ENCODE measurements at regions not wholly inside any gene's neighbourhood (a gene's known extent, or its start where the extent isn't known, plus 50 kb on each side); places are given as distances from the start of the nearest gene placed in this dataset.

DNA sequence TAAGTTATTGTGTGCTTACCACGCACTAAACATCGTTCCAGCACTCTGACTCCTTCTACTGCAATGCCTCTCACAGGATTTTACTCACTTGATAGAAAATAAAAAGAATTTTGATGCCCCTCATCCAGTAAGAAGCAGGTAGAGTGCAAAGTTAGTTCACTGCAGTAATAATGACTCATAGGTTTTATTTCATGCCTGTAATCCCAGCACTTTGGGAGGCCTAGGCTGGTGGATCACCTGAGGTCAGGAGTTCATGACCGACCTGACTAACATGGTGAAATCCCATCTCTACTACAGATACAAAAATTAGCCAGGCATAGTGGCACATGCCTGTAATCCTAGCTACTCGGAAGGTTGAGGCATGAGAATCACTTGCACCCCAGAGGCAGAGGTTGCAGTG is 190.6 kb downstream of the RAD51AP2 start:
- Histone ChIP-seq H3K9me3 (ENCODE audit: control insufficient read depth, low read depth, low read length) (no peaks in the 10 kb centered on the region), H3K27me3 (ENCODE audit: control insufficient read depth, insufficient read depth, low read length) (no peaks in the 10 kb centered on the region), H3K27ac (ENCODE audit: low read length) (no peak overlapping the region), H3K4me1 (ENCODE audit: control insufficient read depth, insufficient read depth, low read length) (no peaks in the 10 kb centered on the region), H3K36me3 (ENCODE audit: control insufficient read depth, insufficient read depth, low read length) (no peaks in the 10 kb centered on the region), H3K4me3 (ENCODE audit: low read length) (no peak overlapping the region)
- DNase-seq, result no peak
- 70% methylated on average over 2 of the region's 4 CpGs for WGBS (ENCODE audit: insufficient coverage, low lambda C conversion rate)

DNA sequence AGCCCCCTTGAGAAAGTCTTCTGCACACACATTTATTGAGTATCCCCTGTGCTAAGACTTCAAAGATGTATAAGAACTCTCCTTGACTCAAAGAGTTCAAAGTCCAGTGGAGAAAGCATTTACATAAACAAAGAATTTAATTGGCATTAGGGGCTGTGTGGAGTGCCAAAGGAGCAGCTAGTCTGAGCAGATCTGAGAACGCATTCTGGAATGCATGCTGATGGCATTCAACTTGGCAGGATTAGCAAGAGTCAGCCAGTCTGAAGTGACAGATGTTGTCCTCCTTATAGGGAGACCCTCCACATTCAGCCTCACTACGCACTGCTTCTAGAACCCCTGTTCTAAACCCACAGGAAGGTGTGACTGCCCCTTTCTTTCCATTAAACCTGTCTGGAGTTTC is 191.5 kb downstream of the RAD51AP2 start:
- Histone ChIP-seq H3K4me1 (ENCODE audit: control insufficient read depth, insufficient read depth, low read length) (no peaks in the 10 kb centered on the region), H3K4me3 (ENCODE audit: low read length) (no peak overlapping the region), H3K27me3 (ENCODE audit: control insufficient read depth, insufficient read depth, low read length) (no peaks in the 10 kb centered on the region), H3K27ac (ENCODE audit: low read length) (no peak overlapping the region), H3K9me3 (ENCODE audit: control insufficient read depth, low read depth, low read length) (no peaks in the 10 kb centered on the region), H3K36me3 (ENCODE audit: control insufficient read depth, insufficient read depth, low read length) (no peaks in the 10 kb centered on the region)
- WGBS (ENCODE audit: insufficient coverage, low lambda C conversion rate), result no CpG with 5 or more reads among the region's 2 CpGs
- DNase-seq, result no peak

- no peaks in the 10 kb centered on the region for H3K27me3 ChIP-seq (ENCODE audit: control insufficient read depth, insufficient read depth, low read length)
- H3K27ac ChIP-seq (ENCODE audit: low read length), result no peak overlapping the region
- no peak overlapping the region for H3K4me3 ChIP-seq (ENCODE audit: low read length)
- no peaks in the 10 kb centered on the region for H3K4me1 ChIP-seq (ENCODE audit: control insufficient read depth, insufficient read depth, low read length)
- no peaks in the 10 kb centered on the region for H3K36me3 ChIP-seq (ENCODE audit: control insufficient read depth, insufficient read depth, low read length)
- no peaks in the 10 kb centered on the region for H3K9me3 ChIP-seq (ENCODE audit: control insufficient read depth, low read depth, low read length)
- no peak for DNase-seq
- WGBS (ENCODE audit: insufficient coverage, low lambda C conversion rate), result no CpG with 5 or more reads among the region's 5 CpGs
These were observed 194.5 kb downstream of the RAD51AP2 start for GRCh38 chr2:17323697-17324096.

- no peaks in the 10 kb centered on the region for H3K9me3 ChIP-seq (ENCODE audit: control insufficient read depth, low read depth, low read length)
- no peaks in the 10 kb centered on the region for H3K27me3 ChIP-seq (ENCODE audit: control insufficient read depth, insufficient read depth, low read length)
- no peak overlapping the region for H3K27ac ChIP-seq (ENCODE audit: low read length)
- no peak for DNase-seq
- no CpG with 5 or more reads among the region's 2 CpGs for WGBS (ENCODE audit: insufficient coverage, low lambda C conversion rate)
- no peaks in the 10 kb centered on the region for H3K4me1 ChIP-seq (ENCODE audit: control insufficient read depth, insufficient read depth, low read length)
- H3K4me3 ChIP-seq (ENCODE audit: low read length), result no peak overlapping the region
- H3K36me3 ChIP-seq (ENCODE audit: control insufficient read depth, insufficient read depth, low read length), result no peaks in the 10 kb centered on the region
These were observed 195.8 kb downstream of the RAD51AP2 start for GRCh38 chr2:17322461-17322860.

DNA sequence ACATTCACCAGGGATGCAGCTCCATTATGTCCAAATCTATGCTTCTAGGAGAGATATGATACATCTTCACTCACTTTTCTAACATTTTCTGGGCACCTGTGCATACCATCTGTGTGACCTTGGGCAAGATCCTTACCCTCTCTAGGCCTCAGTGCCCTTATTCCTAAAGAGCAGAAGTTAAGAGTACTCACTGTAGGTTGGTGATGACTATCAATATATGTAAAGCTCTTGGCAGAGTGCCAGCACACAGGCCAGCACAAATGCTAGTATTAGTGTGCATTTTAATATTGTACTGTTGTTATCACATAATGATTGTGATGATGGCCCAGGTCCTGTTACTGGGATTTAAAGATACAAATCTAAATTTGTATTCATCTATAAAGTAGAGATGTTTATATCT is 199.2 kb downstream of the RAD51AP2 start:
- Histone ChIP-seq H3K27ac (ENCODE audit: low read length) (no peak overlapping the region), H3K9me3 (ENCODE audit: control insufficient read depth, low read depth, low read length) (no peaks in the 10 kb centered on the region), H3K4me3 (ENCODE audit: low read length) (no peak overlapping the region), H3K27me3 (ENCODE audit: control insufficient read depth, insufficient read depth, low read length) (no peaks in the 10 kb centered on the region), H3K36me3 (ENCODE audit: control insufficient read depth, insufficient read depth, low read length) (no peaks in the 10 kb centered on the region), H3K4me1 (ENCODE audit: control insufficient read depth, insufficient read depth, low read length) (no peaks in the 10 kb centered on the region)
- no peak for DNase-seq

- no peak for DNase-seq
- H3K27ac ChIP-seq (ENCODE audit: low read length), result no peak overlapping the region
- H3K4me3 ChIP-seq (ENCODE audit: low read length), result no peak overlapping the region
- no CpG with 5 or more reads among the region's 2 CpGs for WGBS (ENCODE audit: insufficient coverage, low lambda C conversion rate)
- H3K27me3 ChIP-seq (ENCODE audit: control insufficient read depth, insufficient read depth, low read length), result no peaks in the 10 kb centered on the region
- no peaks in the 10 kb centered on the region for H3K4me1 ChIP-seq (ENCODE audit: control insufficient read depth, insufficient read depth, low read length)
- no peaks in the 10 kb centered on the region for H3K9me3 ChIP-seq (ENCODE audit: control insufficient read depth, low read depth, low read length)
- H3K36me3 ChIP-seq (ENCODE audit: control insufficient read depth, insufficient read depth, low read length), result no peaks in the 10 kb centered on the region
These were observed 200.2 kb downstream of the RAD51AP2 start for GRCh38 chr2:17318013-17318412.

DNA sequence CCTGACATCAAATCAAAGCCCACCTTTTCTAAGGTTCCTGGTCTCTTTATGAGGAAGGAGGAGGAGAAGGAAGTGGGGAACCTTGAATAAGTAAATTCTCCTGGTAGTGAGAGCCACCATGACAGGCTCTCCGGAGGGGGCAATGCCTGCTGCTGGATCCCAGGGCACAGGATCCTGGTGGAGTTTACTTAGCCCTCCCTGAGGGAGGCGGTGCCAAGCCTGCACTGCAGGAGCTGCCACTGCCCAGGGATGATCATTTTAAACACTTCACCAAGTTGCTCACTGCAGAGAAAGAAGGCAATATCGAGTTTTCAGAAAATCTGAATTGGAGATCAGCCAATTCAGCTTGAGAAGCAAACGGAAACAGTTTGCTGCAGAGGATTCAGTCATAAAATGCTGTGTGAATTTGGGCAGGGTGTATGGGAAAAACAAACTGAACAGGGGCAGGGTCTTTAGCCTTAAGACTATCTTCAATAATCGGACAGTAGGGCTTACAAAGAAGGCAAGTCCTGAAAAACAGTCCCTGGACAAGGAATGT is 200.7 kb downstream of the RAD51AP2 start:
- Histone ChIP-seq H3K27ac (ENCODE audit: low read length) (no peak overlapping the region), H3K36me3 (ENCODE audit: control insufficient read depth, insufficient read depth, low read length) (no peaks in the 10 kb centered on the region), H3K9me3 (ENCODE audit: control insufficient read depth, low read depth, low read length) (no peaks in the 10 kb centered on the region), H3K4me1 (ENCODE audit: control insufficient read depth, insufficient read depth, low read length) (no peaks in the 10 kb centered on the region), H3K4me3 (ENCODE audit: low read length) (no peak overlapping the region), H3K27me3 (ENCODE audit: control insufficient read depth, insufficient read depth, low read length) (no peaks in the 10 kb centered on the region)
- no peak for DNase-seq
- WGBS (ENCODE audit: insufficient coverage, low lambda C conversion rate), result 90% methylated on average over 2 of the region's 5 CpGs

- DNase-seq, result no peak
- H3K4me1 ChIP-seq (ENCODE audit: control insufficient read depth, insufficient read depth, low read length), result no peaks in the 10 kb centered on the region
- H3K9me3 ChIP-seq (ENCODE audit: control insufficient read depth, low read depth, low read length), result no peaks in the 10 kb centered on the region
- no peaks in the 10 kb centered on the region for H3K36me3 ChIP-seq (ENCODE audit: control insufficient read depth, insufficient read depth, low read length)
- no peaks in the 10 kb centered on the region for H3K27me3 ChIP-seq (ENCODE audit: control insufficient read depth, insufficient read depth, low read length)
- H3K27ac ChIP-seq (ENCODE audit: low read length), result no peak overlapping the region
- H3K4me3 ChIP-seq (ENCODE audit: low read length), result no peak overlapping the region
- 83% methylated on average over 2 of the region's 4 CpGs for WGBS (ENCODE audit: insufficient coverage, low lambda C conversion rate)
These were observed 205.0 kb downstream of the RAD51AP2 start for GRCh38 chr2:17313261-17313660.

DNA sequence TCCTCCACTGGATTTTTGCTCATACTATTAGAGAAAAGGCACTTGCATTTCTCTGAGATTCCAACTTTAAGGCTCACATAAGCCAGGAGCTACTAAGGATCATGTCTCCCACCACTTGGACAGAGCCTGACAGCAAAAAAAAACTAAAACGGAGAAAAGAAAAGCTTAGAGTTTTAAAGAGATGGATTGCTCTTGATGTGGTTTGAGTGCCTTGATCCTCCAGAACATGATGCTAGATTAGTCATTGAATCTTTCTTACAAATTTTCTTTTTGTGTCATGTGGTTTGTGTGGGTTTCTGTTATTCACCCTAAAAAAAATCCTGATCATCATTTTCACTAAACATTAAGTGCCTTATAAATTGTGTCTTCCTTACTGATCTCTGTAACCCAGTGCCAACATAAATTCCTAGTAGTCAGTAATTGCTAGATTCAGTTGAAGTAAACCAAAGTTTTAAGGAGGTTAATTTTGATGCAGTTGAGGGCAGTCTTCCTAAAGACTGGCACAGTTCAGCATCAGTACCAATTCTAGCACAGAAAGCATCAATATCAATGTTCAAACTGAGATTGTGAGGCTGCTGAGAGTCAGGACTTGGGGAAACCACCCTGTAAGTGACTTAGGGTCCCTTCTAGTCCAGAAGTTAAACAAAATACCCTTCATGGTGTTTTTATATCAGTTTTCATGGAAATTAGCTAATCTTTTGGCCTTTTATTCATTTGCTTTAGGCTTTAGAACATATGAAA is 206.3 kb downstream of the RAD51AP2 start:
- H3K27ac ChIP-seq (ENCODE audit: low read length), result no peak overlapping the region
- H3K4me1 ChIP-seq (ENCODE audit: control insufficient read depth, insufficient read depth, low read length), result no peaks in the 10 kb centered on the region
- WGBS (ENCODE audit: insufficient coverage, low lambda C conversion rate), result 86% methylated on average over 1 of the region's 1 CpG
- no peaks in the 10 kb centered on the region for H3K36me3 ChIP-seq (ENCODE audit: control insufficient read depth, insufficient read depth, low read length)
- H3K9me3 ChIP-seq (ENCODE audit: control insufficient read depth, low read depth, low read length), result no peaks in the 10 kb centered on the region
- no peaks in the 10 kb centered on the region for H3K27me3 ChIP-seq (ENCODE audit: control insufficient read depth, insufficient read depth, low read length)
- H3K4me3 ChIP-seq (ENCODE audit: low read length), result no peak overlapping the region
- no peak for DNase-seq

DNA sequence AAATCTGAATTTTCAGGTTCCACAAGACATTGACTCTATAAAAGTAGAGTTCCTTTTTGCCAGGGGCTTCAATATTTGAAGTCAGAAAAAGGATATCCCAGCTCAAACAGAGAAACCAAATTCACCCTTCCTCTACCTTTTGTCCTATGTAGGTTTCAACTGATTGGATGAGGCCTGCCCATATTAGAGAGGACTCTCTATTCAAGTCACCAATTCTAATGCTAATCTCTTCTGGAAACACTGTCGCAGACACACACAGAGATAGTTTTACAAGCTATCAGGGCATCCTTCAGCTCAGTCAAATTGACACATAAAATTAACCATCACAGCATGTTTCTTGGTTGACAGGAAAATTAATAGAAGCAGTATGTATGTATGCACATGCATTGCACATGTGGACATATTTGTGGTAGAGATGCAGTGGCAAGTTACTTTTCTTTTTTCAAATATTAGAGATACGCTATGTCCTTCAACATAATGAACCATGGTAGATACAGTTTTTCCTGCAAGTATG is 207.1 kb downstream of the RAD51AP2 start:
- WGBS (ENCODE audit: insufficient coverage, low lambda C conversion rate), result 90% methylated on average over 2 of the region's 2 CpGs
- no peak overlapping the region for H3K4me3 ChIP-seq (ENCODE audit: low read length)
- H3K27ac ChIP-seq (ENCODE audit: low read length), result no peak overlapping the region

More for the DNA sequence above, 207.1 kb downstream of the RAD51AP2 start:
- Histone ChIP-seq H3K9me3 (ENCODE audit: control insufficient read depth, low read depth, low read length) (no peaks in the 10 kb centered on the region), H3K4me1 (ENCODE audit: control insufficient read depth, insufficient read depth, low read length) (no peaks in the 10 kb centered on the region), H3K36me3 (ENCODE audit: control insufficient read depth, insufficient read depth, low read length) (no peaks in the 10 kb centered on the region), H3K27me3 (ENCODE audit: control insufficient read depth, insufficient read depth, low read length) (no peaks in the 10 kb centered on the region)
- DNase-seq, result no peak

Measured in large intestine (tissue), 3 donors.